SK-N-MC (cell line): ENCODE measurements at regions not wholly inside any gene's neighbourhood (a gene's known extent, or its start where the extent isn't known, plus 50 kb on each side); places are given as distances from the start of the nearest gene placed in this dataset.

Experiments used
- EZH2 ChIP-seq: fragments of 200-600 bp; sonication (generic); IDR thresholded peaks from one replicate; pipeline ENCODE4 v1.6.1; 2017; ENCODE audit warnings: antibody characterized with exemption
- POLR2AphosphoS5 ChIP-seq: IDR thresholded peaks from 2 replicates; pipeline ENCODE4 v1.6.1; 2012; ENCODE audit warnings: mild to moderate bottlenecking, low read depth, low read length, borderline replicate concordance

DNA sequence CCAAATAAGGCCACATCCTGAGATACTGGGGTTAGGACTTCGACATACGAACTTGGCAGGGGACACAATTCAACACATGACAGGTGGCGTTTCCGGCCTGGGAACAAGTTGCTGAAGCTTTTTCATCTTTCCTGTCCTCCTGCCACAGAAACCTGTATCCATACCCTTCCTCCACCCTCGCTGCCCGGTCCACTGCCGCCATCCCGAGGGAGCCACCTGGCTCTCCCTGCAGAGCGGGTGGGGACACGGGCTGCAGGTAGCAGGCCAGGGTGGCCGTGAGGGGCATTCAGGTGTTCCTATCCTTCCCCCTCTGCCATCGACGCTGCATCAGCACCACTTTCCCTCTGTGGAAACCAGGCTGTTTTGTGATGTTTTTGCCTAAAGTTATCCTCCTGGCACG lies 74.4 kb upstream of the TWIST2 start:
- TF ChIP-seq EZH2: no peak
- TF ChIP-seq POLR2AphosphoS5: no peak
